GM19468 (cell line): ENCODE measurements at regions not wholly inside any gene's neighbourhood (a gene's known extent, or its start where the extent isn't known, plus 50 kb on each side); places are given as distances from the start of the nearest gene placed in this dataset.

Source experiments
- ATAC-seq: cut with Tn5 transposase; IDR thresholded peaks from one replicate; pipeline ENCODE4 v1.9.1; 2021; ENCODE audit warnings: mild to moderate bottlenecking, moderate library complexity, moderate number of reproducible peaks; ENCODE audit not compliant: unreplicated experiment; ENCODE audit errors: extremely low read depth

DNA sequence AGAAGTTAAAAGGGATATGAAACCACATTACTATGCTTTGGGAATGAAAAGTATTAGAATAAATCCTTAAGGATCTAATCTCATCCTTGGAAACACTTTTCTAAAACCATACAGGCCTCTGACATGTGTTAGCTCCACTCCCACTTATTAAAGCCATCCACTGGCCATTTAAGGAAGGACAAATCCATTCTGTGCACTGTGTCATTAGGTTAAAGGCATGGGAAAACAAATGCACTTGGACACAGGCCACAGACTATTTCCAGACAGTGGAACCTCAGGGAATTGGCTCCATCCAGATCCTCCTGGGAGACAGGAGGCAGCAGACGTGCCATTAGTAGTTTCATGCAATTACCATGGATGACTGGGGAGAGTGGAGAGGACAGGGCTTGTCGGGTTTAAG lies 454.9 kb downstream of the ENC1 start:
- ATAC-seq, result no peak

- no peak for ATAC-seq
Observed at GRCh38 chr5:74184649-74185048, 455.9 kb downstream of the ENC1 start.

GRCh38 chr5:74183041-74183440 lies 457.5 kb downstream of the ENC1 start:
- ATAC-seq, result no peak

- ATAC-seq, result no peak
Observed at GRCh38 chr5:74182603-74183002, 457.9 kb downstream of the ENC1 start.

GRCh38 chr5:74179701-74180100 lies 460.8 kb downstream of the ENC1 start:
- no peak for ATAC-seq

- no peak for ATAC-seq
Observed at GRCh38 chr5:74179179-74179578, 461.3 kb downstream of the ENC1 start.

DNA sequence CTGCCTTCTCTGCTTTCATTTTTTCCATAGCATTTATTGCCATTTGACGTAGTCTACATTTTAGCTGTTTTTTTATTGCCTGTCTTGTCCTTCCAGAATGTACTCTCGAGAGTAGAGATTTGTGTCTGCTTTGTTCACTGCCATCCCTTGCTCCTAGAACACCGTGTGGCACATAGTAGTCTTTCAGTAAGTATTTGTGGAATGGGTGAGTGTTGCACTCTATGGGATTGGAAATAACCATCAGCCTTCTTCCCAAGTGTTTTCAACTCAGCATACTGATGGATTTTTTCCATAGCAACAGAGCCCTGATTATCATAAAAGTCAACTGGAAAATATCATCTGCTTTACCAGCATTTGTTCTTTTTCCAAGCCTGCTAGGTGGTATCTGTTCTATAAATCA lies 462.6 kb downstream of the ENC1 start:
- ATAC-seq, result no peak

- no peak for ATAC-seq
Observed at GRCh38 chr5:74174366-74174765, 466.2 kb downstream of the ENC1 start.

GRCh38 chr5:74173665-74174064 lies 466.9 kb downstream of the ENC1 start:
- no peak for ATAC-seq

DNA sequence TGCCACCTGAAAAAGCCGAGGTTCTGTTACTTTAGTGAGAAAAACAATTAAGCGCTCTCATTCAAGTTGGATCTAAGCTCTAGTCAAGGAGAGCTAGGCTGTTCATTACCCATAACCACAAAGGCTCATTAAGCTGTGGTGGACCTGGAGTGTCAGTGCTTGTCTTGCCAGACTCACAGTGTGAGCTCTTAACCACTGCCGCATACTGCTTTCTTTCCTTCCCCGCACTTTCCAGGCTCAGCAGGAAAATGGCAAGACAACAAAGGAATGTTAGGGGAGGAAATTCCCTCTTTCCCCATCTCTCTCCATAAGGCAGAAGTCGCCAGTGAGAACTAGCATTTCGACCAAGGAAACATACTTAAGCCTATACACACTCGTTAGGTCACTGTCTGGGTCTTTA lies 467.3 kb downstream of the ENC1 start:
- no peak for ATAC-seq

DNA sequence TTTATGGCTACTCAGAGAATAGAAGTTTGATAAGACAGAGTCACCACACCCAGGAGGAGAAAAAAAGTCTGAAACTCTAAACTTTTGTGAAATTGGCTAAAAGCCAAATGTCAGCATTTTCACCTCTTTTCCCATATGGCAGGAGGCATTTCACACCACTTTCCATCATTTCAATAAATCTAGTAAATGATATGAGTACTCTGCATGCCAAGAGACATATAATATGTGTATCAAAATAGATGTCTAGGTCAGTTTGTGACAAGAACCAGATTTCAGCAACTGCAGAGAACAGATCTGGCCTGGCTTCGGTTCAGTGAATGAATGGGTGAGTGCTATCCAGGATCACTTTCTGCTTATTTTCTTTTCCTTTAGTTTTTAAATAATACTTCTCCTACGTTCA lies 470.8 kb downstream of the ENC1 start:
- no peak for ATAC-seq

DNA sequence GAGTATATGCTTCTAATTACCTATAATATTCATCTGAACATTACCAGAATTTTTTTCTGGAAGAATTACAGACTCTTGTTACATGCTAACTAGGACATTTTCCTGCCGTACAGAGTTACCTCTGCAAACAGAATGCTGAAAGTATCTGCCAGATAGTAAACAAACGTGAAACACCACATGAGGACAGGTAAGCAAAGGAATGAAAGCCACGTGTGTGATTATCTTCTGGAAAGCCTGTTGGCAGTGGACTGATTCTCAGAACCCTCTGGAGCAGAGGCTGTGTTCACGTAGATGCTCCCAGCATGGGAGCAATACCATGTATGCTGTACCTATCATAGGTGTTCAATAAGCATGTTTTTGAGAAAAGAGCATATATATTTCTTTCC lies 472.6 kb downstream of the ENC1 start:
- ATAC-seq, result no peak

- ATAC-seq, result no peak
Observed at GRCh38 chr5:74167206-74167929, 473.2 kb downstream of the ENC1 start.

- no peak for ATAC-seq
Observed at GRCh38 chr5:74166064-74166463, 474.5 kb downstream of the ENC1 start.

DNA sequence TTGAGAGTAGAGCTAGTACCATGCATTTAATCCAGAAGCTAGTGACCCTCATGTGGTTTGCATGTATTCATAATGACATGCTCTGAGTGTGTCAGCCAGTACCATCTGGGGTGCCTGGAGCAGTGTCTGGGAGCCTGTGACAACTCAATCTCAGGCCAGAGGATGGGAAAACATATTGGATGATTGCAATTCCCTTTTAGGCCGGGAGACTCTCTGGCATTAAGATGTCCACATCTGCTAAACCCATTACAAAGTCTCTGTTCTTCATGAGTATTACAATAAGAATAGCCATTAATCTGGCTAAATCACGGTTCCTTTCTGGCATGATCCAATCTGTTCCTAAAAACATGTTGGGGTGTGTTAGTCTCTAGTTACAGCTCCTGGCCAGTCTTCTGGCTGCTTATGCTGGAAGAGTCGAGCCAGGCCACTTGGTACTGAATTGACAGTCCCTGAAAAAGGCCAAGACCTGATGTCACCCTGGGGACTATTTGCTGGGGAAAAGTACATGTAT lies 475.7 kb downstream of the ENC1 start:
- no peak for ATAC-seq

DNA sequence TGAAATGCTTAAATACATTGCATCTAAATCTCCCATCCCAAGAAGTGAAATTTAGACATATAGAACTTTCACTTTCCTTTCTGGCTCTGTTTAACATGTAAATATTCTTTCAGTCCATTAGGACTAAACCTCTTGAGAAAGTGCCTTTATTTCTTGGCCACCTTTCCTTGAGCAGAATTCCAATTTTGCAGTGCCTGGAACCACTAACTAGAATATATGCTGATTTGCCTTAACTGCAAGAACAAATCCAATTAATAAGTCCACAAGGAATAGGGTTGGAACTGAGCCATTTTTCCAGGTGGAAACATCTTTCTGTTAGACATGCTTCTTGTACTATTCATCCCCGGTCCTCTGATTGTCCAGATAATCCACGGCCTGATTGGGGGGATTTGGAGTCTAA lies 478.0 kb downstream of the ENC1 start:
- ATAC-seq, result no peak

DNA sequence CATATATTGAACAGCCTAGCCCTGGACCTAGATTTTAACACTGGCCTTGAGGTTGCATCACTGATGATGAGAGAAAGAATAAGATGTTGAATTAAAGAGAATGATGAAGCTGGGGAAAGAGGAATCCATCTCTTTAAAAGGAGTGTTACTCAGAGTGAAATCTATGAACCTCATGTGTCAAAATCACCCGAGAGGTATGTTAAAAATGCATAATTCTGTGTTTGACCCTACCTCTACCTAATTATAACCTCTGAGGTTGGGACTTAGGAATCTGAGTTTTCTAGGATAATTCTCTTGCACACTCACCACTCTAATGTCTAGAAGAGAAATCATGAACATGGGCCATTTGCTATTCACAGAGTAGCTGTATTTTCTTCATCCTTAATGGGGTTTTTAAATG lies 479.4 kb downstream of the ENC1 start:
- ATAC-seq, result no peak

- no peak for ATAC-seq
Observed at GRCh38 chr5:74156728-74157383, 483.7 kb downstream of the ENC1 start.

GRCh38 chr5:74155501-74155900 lies 485.0 kb downstream of the ENC1 start:
- ATAC-seq, result no peak

- ATAC-seq, result no peak
Observed at GRCh38 chr5:74154526-74154925, 486.0 kb downstream of the ENC1 start.

GRCh38 chr5:74153255-74153790 lies 487.2 kb downstream of the ENC1 start:
- ATAC-seq, result no peak
